Body of pancreas (tissue), 4 donors: ENCODE measurements at regions not wholly inside any gene's neighbourhood (a gene's known extent, or its start where the extent isn't known, plus 50 kb on each side); places are given as distances from the start of the nearest gene placed in this dataset.

Source experiments
- ATAC-seq: fragments of 150-250 bp; one replicate; pipeline ENCODE4 v1.9.1; 2016
- DNase-seq, 4 donors: peaks; one replicate each; pipeline ENCODE4 v3.0.0-alpha.2; 2019
- H3K27ac ChIP-seq, 4 donors: fragments of 200-600 bp; sonication (generic); 1 replicate in 3 of 4; 2 replicates in 1 of 4; pipeline versions ENCODE4 v1.5.1 to v1.6.1; 2016 to 2019; ENCODE audit warnings: mild to moderate bottlenecking in 1 of 4, mixed read lengths in 1 of 4, moderate library complexity in 1 of 4
- H3K27me3 ChIP-seq, 2 donors: fragments of 200-600 bp; sonication (generic); one replicate each; pipeline ENCODE4 v1.6.0; 2016; ENCODE audit warnings: mild to moderate bottlenecking in 1 of 2
- H3K36me3 ChIP-seq, 2 donors: fragments of 200-600 bp; sonication (generic); replicated peaks in 1 of 2; 2 replicates each; pipeline ENCODE4 v1.5.1; 2016; ENCODE audit warnings: low read depth in 2 of 2; ENCODE audit not compliant: insufficient read depth in 1 of 2
- H3K4me1 ChIP-seq: fragments of 200-600 bp; sonication (generic); one replicate; pipeline ENCODE4 v1.6.0; 2016
- H3K4me3 ChIP-seq, 2 donors: fragments of 200-600 bp; sonication (generic); 1 replicate in 1 of 2; 2 replicates in 1 of 2; pipeline ENCODE4 v1.5.1; 2016 to 2019
- H3K9me3 ChIP-seq, 3 donors: fragments of 200-600 bp; sonication (generic); 1 replicate in 2 of 3; 2 replicates in 1 of 3; pipeline ENCODE4 v1.5.1; 2016
- CTCF ChIP-seq, 7 experiments: fragments of 450-650 bp in 4 of 7; fragments of 200-600 bp in 3 of 7; sonication (generic) in 3 of 7; IDR thresholded peaks; one replicate each; pipeline ENCODE4 v1.5.1; 2016 to 2019; ENCODE audit warnings: antibody characterized with exemption in 7 of 7
- POLR2A ChIP-seq, 3 donors: fragments of 450-650 bp; IDR thresholded peaks; one replicate each; pipeline ENCODE4 v1.6.1; 2016; ENCODE audit warnings: antibody characterized with exemption in 3 of 3, mild to moderate bottlenecking in 2 of 3
- WGBS, 2 donors: methylation state at CpG; one replicate each; pipeline ENCODE4 v1.1.5; 2017; 5-methylcytosine and 5-hydroxymethylcytosine counted together
- intact Hi-C: fragments of 100-400 bp; cut with DNase I; formaldehyde crosslinking; loops from one replicate; pipeline ENCODE4 v1.15.1; 2023

- H3K36me3 ChIP-seq = no peaks in the 10 kb centered on the region
- TF ChIP-seq CTCF (IDR thresholded peaks at IDR 0.05) (no peak), POLR2A (IDR thresholded peaks at IDR 0.05) (no peak)
- no peaks in the 10 kb centered on the region for H3K27me3 ChIP-seq
- H3K27ac ChIP-seq = no peak overlapping the region
- DNase-seq = no peak
- no peaks in the 10 kb centered on the region for H3K4me1 ChIP-seq
- no peak overlapping the region for H3K4me3 ChIP-seq
- no peak for ATAC-seq
- intact Hi-C loops = no loop called here
- no peaks in the 10 kb centered on the region for H3K9me3 ChIP-seq
Observed at GRCh38 chr3:117843356-117843755, 1133.8 kb downstream of the TUSC7 start.

DNA sequence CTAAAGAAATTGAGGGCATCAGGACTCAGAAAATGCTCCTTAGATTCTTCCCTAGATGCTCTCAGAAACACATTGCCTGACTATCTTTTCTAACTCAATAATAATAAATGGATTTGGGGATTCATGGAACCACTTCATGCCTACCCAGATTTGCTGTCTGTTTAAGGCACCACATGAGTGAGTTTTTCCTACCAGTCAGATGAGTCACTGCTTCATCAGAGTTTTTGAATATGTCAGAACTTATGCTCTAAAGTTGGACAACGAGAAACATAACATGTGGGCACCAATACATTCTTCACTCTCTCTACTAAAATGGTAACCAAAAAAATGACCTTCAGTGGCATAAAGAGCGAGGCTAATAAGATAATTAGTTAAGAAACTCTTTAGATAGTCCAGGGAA, 1135.1 kb downstream of the TUSC7 start:
- Histone ChIP-seq H3K4me3 (no peak overlapping the region), H3K27ac (no peak overlapping the region), H3K4me1 (no peaks in the 10 kb centered on the region), H3K27me3 (no peaks in the 10 kb centered on the region), H3K36me3 (no peaks in the 10 kb centered on the region), H3K9me3 (no peaks in the 10 kb centered on the region)
- WGBS, 2 donors = 67 to 80% methylated on average over 2 of the region's 2 CpGs
- ATAC-seq = no peak
- DNase-seq = no peak
- intact Hi-C loops = no loop called here
- TF ChIP-seq CTCF (IDR thresholded peaks at IDR 0.05) = no peak
- TF ChIP-seq POLR2A (IDR thresholded peaks at IDR 0.05) = no peak

DNA sequence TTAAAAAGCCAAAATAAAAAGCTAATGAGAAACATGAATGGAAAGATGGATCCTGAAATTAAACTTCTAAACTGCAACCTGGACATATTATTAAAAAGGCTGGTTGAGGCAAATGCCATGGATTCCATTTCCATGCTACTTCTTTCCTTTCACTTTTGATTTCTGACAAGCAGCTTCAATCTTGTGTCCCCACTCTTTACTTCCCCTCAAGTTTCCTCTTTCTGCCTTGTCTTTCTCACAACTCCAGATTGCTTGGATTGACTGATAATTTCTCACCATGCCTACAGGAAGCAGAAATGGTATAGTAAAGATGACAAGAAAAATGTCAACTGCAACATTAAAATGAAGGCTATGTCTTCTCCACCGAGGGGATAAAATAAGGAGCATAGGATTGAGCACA, 1136.7 kb downstream of the TUSC7 start:
- 47 to 70% methylated on average over 1 of the region's 1 CpG for WGBS, 2 donors
- intact Hi-C loops = no loop called here
- no peak for ATAC-seq

GRCh38 chr3:117848606-117849005, 1139.0 kb downstream of the TUSC7 start:
- ATAC-seq (no peak), DNase-seq (no peak)
- Histone ChIP-seq H3K4me1 (no peaks in the 10 kb centered on the region), H3K4me3 (no peak overlapping the region), H3K27me3 (no peaks in the 10 kb centered on the region), H3K9me3 (no peaks in the 10 kb centered on the region), H3K27ac (no peak overlapping the region), H3K36me3 (no peaks in the 10 kb centered on the region)
- intact Hi-C loops = no loop called here
- TF ChIP-seq POLR2A (IDR thresholded peaks at IDR 0.05) = no peak

More for the DNA sequence above, 1136.7 kb downstream of the TUSC7 start:
- H3K4me1 ChIP-seq = no peaks in the 10 kb centered on the region
- no peak for DNase-seq
- H3K36me3 ChIP-seq = no peaks in the 10 kb centered on the region
- H3K9me3 ChIP-seq = no peaks in the 10 kb centered on the region
- H3K27ac ChIP-seq = no peak overlapping the region
- H3K27me3 ChIP-seq = no peaks in the 10 kb centered on the region
- no peak overlapping the region for H3K4me3 ChIP-seq
- TF ChIP-seq CTCF (IDR thresholded peaks at IDR 0.05) = no peak
- TF ChIP-seq POLR2A (IDR thresholded peaks at IDR 0.05) = no peak

DNA sequence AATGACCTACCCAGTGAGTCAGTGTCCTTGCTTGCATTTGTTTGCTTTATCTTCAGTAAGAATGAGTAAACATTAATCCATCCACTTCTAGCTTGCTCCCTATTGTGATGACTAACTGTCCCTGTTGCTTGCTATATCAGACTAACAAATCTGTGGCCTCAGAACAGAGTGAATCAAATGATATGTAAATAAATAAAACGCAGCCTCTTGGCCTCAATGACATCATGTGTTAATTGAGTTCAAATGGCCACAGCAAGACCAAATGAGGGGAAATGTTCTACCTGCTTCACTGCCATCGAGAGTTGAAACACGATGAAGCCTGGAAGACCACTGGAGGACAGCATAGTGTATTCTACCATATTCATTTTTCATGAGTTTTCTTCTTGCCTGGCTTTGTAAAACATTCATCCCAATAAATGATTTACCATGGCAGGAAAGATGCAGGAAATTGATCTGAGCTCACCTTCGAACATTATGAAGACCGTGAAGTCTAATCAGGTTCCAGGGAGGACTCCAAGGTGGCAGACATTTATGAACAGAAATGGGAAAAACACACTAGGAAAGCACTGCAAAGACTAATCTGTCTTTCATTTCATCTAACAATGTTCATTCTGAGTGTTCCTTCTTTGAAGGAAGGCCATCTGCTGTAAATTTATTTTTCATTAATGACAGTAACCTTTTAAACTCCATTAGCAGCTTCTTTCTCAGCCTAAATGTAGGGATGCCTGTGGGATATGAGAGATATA, 1144.5 kb downstream of the TUSC7 start:
- H3K27ac ChIP-seq = no peak overlapping the region
- H3K4me1 ChIP-seq = no peaks in the 10 kb centered on the region
- ATAC-seq (no peak), DNase-seq (no peak)
- no peak overlapping the region for H3K4me3 ChIP-seq
- no peaks in the 10 kb centered on the region for H3K36me3 ChIP-seq
- 65 to 66% methylated on average over 5 of the region's 5 CpGs for WGBS, 2 donors
- TF ChIP-seq CTCF (IDR thresholded peaks at IDR 0.05) (no peak), POLR2A (IDR thresholded peaks at IDR 0.05) (no peak)
- no peaks in the 10 kb centered on the region for H3K27me3 ChIP-seq
- intact Hi-C loops = no loop called here
- H3K9me3 ChIP-seq = no peaks in the 10 kb centered on the region
